Tibial artery (tissue), 4 donors: ENCODE measurements at regions not wholly inside any gene's neighbourhood (a gene's known extent, or its start where the extent isn't known, plus 50 kb on each side); places are given as distances from the start of the nearest gene placed in this dataset.

Experiments used
- DNase-seq, 2 donors: peaks; one replicate each; pipeline ENCODE4 v3.0.0-alpha.2; 2019
- H3K27ac ChIP-seq, 2 donors: fragments of 200-600 bp; sonication (generic) in 1 of 2; 1 replicate in 1 of 2; 2 replicates in 1 of 2; pipeline ENCODE4 v1.5.1; 2018 to 2019; ENCODE audit warnings: mild to moderate bottlenecking in 1 of 2
- H3K27me3 ChIP-seq, 2 donors: fragments of 200-600 bp; sonication (generic) in 1 of 2; one replicate each; pipeline versions ENCODE4 v1.5.1 to v1.6.0; 2016 to 2019
- H3K36me3 ChIP-seq, 3 donors: fragments of 200-600 bp; sonication (generic) in 2 of 3; one replicate each; pipeline ENCODE4 v1.5.1; 2016 to 2019; ENCODE audit warnings: mild to moderate bottlenecking in 2 of 3
- H3K4me1 ChIP-seq, 4 donors: fragments of 200-600 bp; sonication (generic) in 2 of 4; 1 replicate in 3 of 4; 2 replicates in 1 of 4; pipeline ENCODE4 v1.5.1; 2016 to 2019
- H3K4me3 ChIP-seq, 2 donors: fragments of 200-600 bp; sonication (generic) in 1 of 2; 1 replicate in 1 of 2; 2 replicates in 1 of 2; pipeline ENCODE4 v1.5.1; 2018 to 2019; ENCODE audit warnings: mild to moderate bottlenecking in 2 of 2
- H3K9me3 ChIP-seq, 3 donors: fragments of 200-600 bp; sonication (generic) in 1 of 3; one replicate each; pipeline ENCODE4 v1.5.1; 2016 to 2019
- CTCF ChIP-seq, 2 experiments: fragments of 200-600 bp in 1 of 2; fragments of 450-650 bp in 1 of 2; IDR thresholded peaks; one replicate each; pipeline ENCODE4 v1.5.1; 2017 to 2019; ENCODE audit warnings: antibody characterized with exemption in 2 of 2, mild to moderate bottlenecking in 1 of 2, moderate library complexity in 1 of 2
- intact Hi-C: fragments of 100-400 bp; cut with DNase I; formaldehyde crosslinking; loops from one replicate; pipeline ENCODE4 v1.15.0; 2023; ENCODE audit warnings: low total_unique reads

GRCh38 chr2:200752332-200752731 is 59.4 kb upstream of the BZW1 start:
- TF ChIP-seq CTCF (IDR thresholded peaks at IDR 0.05) = no peak
- H3K4me3 ChIP-seq = no peak overlapping the region
- no peaks in the 10 kb centered on the region for H3K36me3 ChIP-seq
- H3K9me3 ChIP-seq = no peaks in the 10 kb centered on the region
- intact Hi-C loops = no loop called here
- H3K27ac ChIP-seq = peak overlapping the region; percentile 28 to 57
- H3K4me1 ChIP-seq = peaks cover 0 to 61% (median 23%) of the 10 kb centered on the region in 4 donors
- no peaks in the 10 kb centered on the region for H3K27me3 ChIP-seq
- no peak for DNase-seq

GRCh38 chr2:200752835-200753234 is 58.9 kb upstream of the BZW1 start:
- intact Hi-C loops = no loop called here
- no peak for TF ChIP-seq CTCF (IDR thresholded peaks at IDR 0.05)
- no peaks in the 10 kb centered on the region for H3K27me3 ChIP-seq
- peak overlapping the region in 1 of 2 donors; percentile 4 for H3K27ac ChIP-seq
- no peak overlapping the region for H3K4me3 ChIP-seq
- peaks cover 0 to 56% (median 19%) of the 10 kb centered on the region in 4 donors for H3K4me1 ChIP-seq
- no peak for DNase-seq
- no peaks in the 10 kb centered on the region for H3K36me3 ChIP-seq
- H3K9me3 ChIP-seq = no peaks in the 10 kb centered on the region

DNA sequence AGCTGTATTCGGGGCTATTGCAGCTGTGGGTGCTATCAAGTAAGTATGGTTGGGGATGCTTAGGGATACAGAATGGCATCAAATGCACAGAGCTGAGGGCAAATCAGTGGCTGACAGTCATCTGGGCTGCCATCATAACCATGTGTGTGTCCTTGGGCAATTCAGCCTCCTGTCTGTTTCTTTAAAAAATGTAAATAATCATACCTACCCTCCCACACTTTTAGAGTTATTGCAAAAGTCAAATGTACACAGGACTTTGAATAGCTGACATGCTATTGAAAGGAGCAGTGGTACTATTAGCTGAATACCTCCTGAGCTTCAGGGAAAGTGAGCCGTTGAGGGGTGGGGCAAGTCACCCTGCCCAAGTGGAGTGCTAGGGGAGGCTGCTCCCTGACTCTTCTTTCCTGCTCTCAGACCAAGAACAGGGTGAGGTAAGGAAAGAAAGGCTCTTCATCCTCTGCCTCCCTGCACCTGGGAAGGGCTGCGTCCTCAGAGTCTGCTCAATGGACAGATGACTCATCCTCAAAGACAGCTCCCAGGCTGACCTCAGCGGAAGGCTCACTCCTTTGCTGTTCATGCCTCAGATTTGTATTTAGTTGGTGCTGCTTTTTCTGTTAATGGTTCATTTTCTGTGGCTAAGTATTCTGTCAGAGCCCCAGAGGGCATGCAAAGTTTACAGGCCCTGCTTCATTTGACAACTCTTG is 54.9 kb upstream of the BZW1 start:
- no peak for TF ChIP-seq CTCF (IDR thresholded peaks at IDR 0.05)
- peaks cover 0 to 37% (median 12%) of the 10 kb centered on the region in 4 donors for H3K4me1 ChIP-seq
- no peaks in the 10 kb centered on the region for H3K9me3 ChIP-seq
- H3K4me3 ChIP-seq = no peak overlapping the region
- intact Hi-C loops = no loop called here
- no peak for DNase-seq
- H3K27me3 ChIP-seq = no peaks in the 10 kb centered on the region
- H3K36me3 ChIP-seq = no peaks in the 10 kb centered on the region
- H3K27ac ChIP-seq = no peak overlapping the region

- intact Hi-C loops = no loop called here
- no peak overlapping the region for H3K4me3 ChIP-seq
- no peaks in the 10 kb centered on the region for H3K9me3 ChIP-seq
- no peak for DNase-seq
- peaks cover 0 to 31% (median 7%) of the 10 kb centered on the region in 4 donors for H3K4me1 ChIP-seq
- no peaks in the 10 kb centered on the region for H3K36me3 ChIP-seq
- H3K27me3 ChIP-seq = no peaks in the 10 kb centered on the region
- no peak overlapping the region for H3K27ac ChIP-seq
- no peak for TF ChIP-seq CTCF (IDR thresholded peaks at IDR 0.05)
Measured at GRCh38 chr2:200757399-200757798, 54.3 kb upstream of the BZW1 start.

DNA sequence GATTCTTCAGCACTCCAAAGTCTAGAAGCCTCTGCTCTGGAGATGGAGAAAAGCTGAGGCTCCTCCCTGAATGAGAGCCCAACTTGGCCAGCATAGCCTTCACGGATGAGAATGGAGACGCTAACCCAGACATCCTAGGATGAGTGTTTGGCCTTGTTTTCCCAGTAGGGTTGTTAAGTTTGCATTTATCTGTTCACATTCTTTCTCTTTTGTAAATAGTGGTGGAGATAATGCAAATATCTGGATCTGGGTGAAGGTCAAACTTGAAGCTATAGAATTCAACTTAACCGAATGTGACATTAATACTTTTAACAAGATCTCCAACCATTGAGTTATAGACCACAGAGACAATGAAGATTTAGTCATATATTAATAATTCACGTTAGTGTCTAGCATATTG is 53.4 kb upstream of the BZW1 start:
- Histone ChIP-seq H3K4me1 (peaks cover 0 to 22% (median 1%) of the 10 kb centered on the region in 4 donors), H3K27me3 (no peaks in the 10 kb centered on the region), H3K36me3 (no peaks in the 10 kb centered on the region), H3K27ac (no peak overlapping the region), H3K9me3 (no peaks in the 10 kb centered on the region), H3K4me3 (no peak overlapping the region)
- intact Hi-C loops = no loop called here
- no peak for TF ChIP-seq CTCF (IDR thresholded peaks at IDR 0.05)
- no peak for DNase-seq
